DOHH2 (cell line): ENCODE measurements at regions not wholly inside any gene's neighbourhood (a gene's known extent, or its start where the extent isn't known, plus 50 kb on each side); places are given as distances from the start of the nearest gene placed in this dataset.

Experiments used
- H3F3A ChIP-seq: fragments of 200-600 bp; sonication (generic), shearing (Covaris generic); 2 replicates; pipeline ENCODE4 v1.6.0; 2016; ENCODE audit warnings: antibody characterized with exemption, mild to moderate bottlenecking; ENCODE audit not compliant: control insufficient read depth, insufficient read depth
- H3K27ac ChIP-seq: fragments of 200-600 bp; sonication (generic); 2 replicates; pipeline ENCODE4 v1.5.1; 2014; ENCODE audit warnings: low read depth, mild to moderate bottlenecking, low read length, moderate library complexity
- H3K27me3 ChIP-seq: fragments of 200-600 bp; sonication (generic); 2 replicates; pipeline ENCODE4 v1.6.1; 2014; ENCODE audit warnings: mild to moderate bottlenecking, low read length, mixed read lengths; ENCODE audit not compliant: control insufficient read depth
- H3K36me3 ChIP-seq: fragments of 200-600 bp; sonication (generic); 2 replicates; pipeline ENCODE4 v1.6.1; 2014; ENCODE audit warnings: mild to moderate bottlenecking, low read length, moderate library complexity, mixed read lengths; ENCODE audit not compliant: control insufficient read depth
- H3K4me1 ChIP-seq: fragments of 200-600 bp; sonication (generic); 2 replicates; pipeline ENCODE4 v1.6.1; 2014; ENCODE audit warnings: mild to moderate bottlenecking, low read length, mixed read lengths; ENCODE audit not compliant: control insufficient read depth
- H3K4me2 ChIP-seq: fragments of 200-600 bp; sonication (generic); 2 replicates; pipeline ENCODE4 v1.6.0; 2014; ENCODE audit warnings: mild to moderate bottlenecking, low read length, moderate library complexity
- H3K4me3 ChIP-seq: fragments of 200-600 bp; sonication (generic); 2 replicates; pipeline ENCODE4 v1.5.1; 2014; ENCODE audit warnings: mild to moderate bottlenecking, low read length, mixed read lengths
- H3K79me2 ChIP-seq: fragments of 200-600 bp; sonication (generic); 2 replicates; pipeline ENCODE4 v1.6.1; 2014; ENCODE audit warnings: mild to moderate bottlenecking, low read length, mixed read lengths; ENCODE audit not compliant: control insufficient read depth
- H3K9me2 ChIP-seq: fragments of 200-600 bp; sonication (generic); replicated peaks from 2 replicates; pipeline ENCODE4 v1.6.1; 2014; ENCODE audit warnings: mild to moderate bottlenecking, low read length, mixed read lengths; ENCODE audit not compliant: control insufficient read depth
- H3K9me3 ChIP-seq: fragments of 200-600 bp; sonication (generic); 2 replicates; pipeline ENCODE4 v1.6.1; 2014; ENCODE audit warnings: antibody characterized with exemption, low read length, mixed read lengths; ENCODE audit not compliant: control insufficient read depth, insufficient read depth
- H4K20me1 ChIP-seq: fragments of 200-600 bp; sonication (generic); 2 replicates; pipeline ENCODE4 v1.6.0; 2014; ENCODE audit warnings: low read depth, mild to moderate bottlenecking, antibody characterized with exemption, low read length, moderate library complexity; ENCODE audit not compliant: control insufficient read depth, insufficient read depth
- CTCF ChIP-seq: fragments of 200-600 bp; sonication (generic); IDR thresholded peaks from one replicate; pipeline ENCODE4 v1.5.1; 2014; ENCODE audit warnings: antibody characterized with exemption, mild to moderate bottlenecking, low read depth, low read length; ENCODE audit not compliant: poor library complexity, severe bottlenecking
- EZH2phosphoT487 ChIP-seq: fragments of 200-600 bp; sonication (generic); IDR thresholded peaks from 2 replicates; pipeline ENCODE4 v1.6.1; 2017; ENCODE audit warnings: borderline replicate concordance, mild to moderate bottlenecking, antibody characterized with exemption, low read length, moderate library complexity, mixed read lengths

- Histone ChIP-seq H4K20me1 (no peaks in the 10 kb centered on the region), H3K4me1 (no peaks in the 10 kb centered on the region), H3K9me3 (no peaks in the 10 kb centered on the region), H3K4me2 (no peak overlapping the region), H3K27ac (no peak overlapping the region), H3K79me2 (no peaks in the 10 kb centered on the region), H3K4me3 (no peak overlapping the region), H3K27me3 (no peaks in the 10 kb centered on the region), H3F3A (no peaks in the 10 kb centered on the region), H3K36me3 (no peaks in the 10 kb centered on the region), H3K9me2 (no peaks in the 10 kb centered on the region)
- TF ChIP-seq EZH2phosphoT487, result no peak
- TF ChIP-seq CTCF, result no peak
Measured at GRCh38 chr12:107296681-107297089, 203.3 kb upstream of the CRY1 start.

GRCh38 chr12:107302649-107303341, 209.4 kb upstream of the CRY1 start:
- Histone ChIP-seq H3K4me2 (no peak overlapping the region), H3F3A (no peaks in the 10 kb centered on the region), H3K36me3 (no peaks in the 10 kb centered on the region), H3K27ac (no peak overlapping the region), H3K27me3 (0 out of 2 replicates have a peak, but pooled peaks cover 5% of the 10 kb centered on the region), H3K9me3 (no peaks in the 10 kb centered on the region), H3K79me2 (no peaks in the 10 kb centered on the region), H3K9me2 (no peaks in the 10 kb centered on the region), H3K4me1 (no peaks in the 10 kb centered on the region), H4K20me1 (no peaks in the 10 kb centered on the region), H3K4me3 (no peak overlapping the region)
- TF ChIP-seq EZH2phosphoT487, result no peak
- no peak for TF ChIP-seq CTCF

- no peaks in the 10 kb centered on the region for H3K9me2 ChIP-seq
- peaks cover 5% of the 10 kb centered on the region; the same call in 1 of the 2 replicates for H3K27me3 ChIP-seq
- no peaks in the 10 kb centered on the region for H3K4me1 ChIP-seq
- no peaks in the 10 kb centered on the region for H3K36me3 ChIP-seq
- H3K4me2 ChIP-seq, result no peak overlapping the region
- H3K9me3 ChIP-seq, result no peaks in the 10 kb centered on the region
- no peaks in the 10 kb centered on the region for H3K79me2 ChIP-seq
- TF ChIP-seq EZH2phosphoT487 (no peak), CTCF (no peak)
- H3K27ac ChIP-seq, result no peak overlapping the region
- H3F3A ChIP-seq, result no peaks in the 10 kb centered on the region
- no peaks in the 10 kb centered on the region for H4K20me1 ChIP-seq
- H3K4me3 ChIP-seq, result no peak overlapping the region
Measured at GRCh38 chr12:107304588-107305532, 211.5 kb upstream of the CRY1 start.
